ENCODE measurements at regions not wholly inside any gene's neighbourhood (a gene's known extent, or its start where the extent isn't known, plus 50 kb on each side); places are given as distances from the start of the nearest gene placed in this dataset.

DNA sequence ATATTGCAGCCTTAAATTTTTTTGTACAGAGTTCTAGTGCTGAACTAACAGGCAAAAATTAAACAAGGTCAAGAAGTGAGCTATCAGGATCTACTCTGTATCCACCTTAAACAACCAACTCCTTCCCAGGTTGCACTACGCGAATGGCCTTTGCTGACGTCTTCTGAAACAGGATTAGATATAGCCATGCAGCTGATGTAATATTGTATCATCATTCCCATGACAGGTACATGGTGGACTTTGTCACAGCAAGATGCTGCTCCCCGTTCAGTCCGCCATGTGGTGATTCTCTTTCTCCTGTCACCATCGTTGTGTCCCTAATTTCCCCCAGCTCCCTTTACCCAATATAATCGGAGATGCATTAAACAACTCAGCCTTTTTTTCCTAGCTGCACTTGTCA, 328.9 kb downstream of the DEPDC1B start:
- Histone ChIP-seq H3K56ac (ENCODE audit: extremely low read depth, insufficient read depth, low read length) (no peak overlapping the region), H3K79me1 (ENCODE audit: low read depth in 1 of 2, low read length in 2 of 2) (no peaks in the 10 kb centered on the region), H3K27ac (ENCODE audit: insufficient read depth, low read length) (no peak overlapping the region), H4K91ac (ENCODE audit: insufficient read depth, low read depth, low read length) (no peak overlapping the region), H3K4ac (ENCODE audit: low read depth, low read length) (no peak overlapping the region), H3K4me1 (ENCODE audit: control insufficient read depth, insufficient read depth, low read length) (no peaks in the 10 kb centered on the region), H3K4me2 (ENCODE audit: low read depth, low read length) (no peak overlapping the region), H2BK5ac (ENCODE audit: low read depth, low read length, poor library complexity, severe bottlenecking) (no peak overlapping the region), H2AK9ac (replicated peaks; ENCODE audit: low read depth, low read length, poor library complexity) (no peak overlapping the region), H3K27me3 (ENCODE audit: control insufficient read depth, insufficient read depth, low read length) (no peaks in the 10 kb centered on the region), H2BK15ac (ENCODE audit: low read depth, low read length) (no peak overlapping the region), H4K8ac (ENCODE audit: low read depth in 2 of 2, low read length in 2 of 2) (no peak overlapping the region), H3K36me3 (ENCODE audit: control insufficient read depth, insufficient read depth, low read length) (no peaks in the 10 kb centered on the region), H2BK20ac (ENCODE audit: low read depth, low read length) (no peak overlapping the region), H3K4me3 (ENCODE audit: insufficient read depth, low read depth, low read length) (no peak overlapping the region), H2BK120ac (ENCODE audit: low read depth, low read length) (no peak overlapping the region), H2AFZ (replicated peaks; ENCODE audit: low read length, poor library complexity) (no peak overlapping the region), H2AK5ac (ENCODE audit: low read depth, low read length) (no peak overlapping the region), H4K5ac (ENCODE audit: low read depth, low read length) (no peak overlapping the region), H3K23ac (ENCODE audit: low read depth, low read length) (no peak overlapping the region), H3K9me3 (ENCODE audit: control insufficient read depth, insufficient read depth, low read length) (no peaks in the 10 kb centered on the region), H3K14ac (replicated peaks; ENCODE audit: low read depth, low read length) (no peak overlapping the region), H3K9ac (ENCODE audit: low read depth, low read length) (no peak overlapping the region), H4K20me1 (ENCODE audit: insufficient read depth, low read length) (no peaks in the 10 kb centered on the region), H3K18ac (ENCODE audit: low read depth, low read length) (no peak overlapping the region), H3K9me1 (ENCODE audit: insufficient read depth, low read length) (no peaks in the 10 kb centered on the region)
- no TSS peak for BruUV-seq (replicated peaks)
- WGBS, 2 experiments (ENCODE audit: extremely low coverage in 2 of 2, insufficient read length in 1 of 2), result 90% methylated on average over 2 of the region's 7 CpGs; no CpG with 5 or more reads in 1 of the 2 experiments
- DNase-seq, result no peak
- ChIA-PET POLR2A (ENCODE audit: unreplicated experiment) (no interaction called here), CTCF (interaction anchor here (0.9 kb wide), 1 partner anchor 93 kb away, joined by 3 read pairs; no protein-coding TSS in a partner anchor)
- intact Hi-C loops (cut with micrococcal nuclease), result no loop called here
- dilution Hi-C loops (cut with HindIII; ENCODE audit: low sequenced_read_pairs, unreplicated experiment), result no loop called here
- in situ Hi-C loops (cut with MboI; ENCODE audit: low sequenced_read_pairs), result no loop called here
- no peak for ATAC-seq (ENCODE audit: low read depth)
- TF ChIP-seq ELK1 (IDR thresholded peaks at IDR 0.05; ENCODE audit: borderline replicate concordance, low read depth, low read length) (no peak), USF2 (IDR thresholded peaks at IDR 0.05; ENCODE audit: low read depth, low read length) (no peak), NFE2L2 (IDR thresholded peaks at IDR 0.05; ENCODE audit: low read depth, low read length) (no peak), CTCF (conservative IDR thresholded peaks at IDR 0.05; ENCODE audit: low read depth, low read length) (no peak), CEBPB (IDR thresholded peaks at IDR 0.05; ENCODE audit: low read depth, low read length) (no peak), SMC3 (IDR thresholded peaks at IDR 0.05; ENCODE audit: low read depth, low read length) (no peak), MAZ (IDR thresholded peaks at IDR 0.05; ENCODE audit: borderline replicate concordance, low read depth, low read length) (no peak), POLR2A (IDR thresholded peaks at IDR 0.05; ENCODE audit: low read depth, low read length) (no peak), BHLHE40 (IDR thresholded peaks at IDR 0.05; ENCODE audit: low read depth, low read length) (no peak), RAD21 (IDR thresholded peaks at IDR 0.05; ENCODE audit: low read length) (no peak), MAFK (IDR thresholded peaks at IDR 0.05; ENCODE audit: low read depth, low read length) (no peak), RFX5 (IDR thresholded peaks at IDR 0.05; ENCODE audit: low read depth, low read length) (no peak), FOS (IDR thresholded peaks at IDR 0.05; ENCODE audit: low read depth, low read length) (no peak), RCOR1 (IDR thresholded peaks at IDR 0.05; ENCODE audit: insufficient replicate concordance, low read length) (no peak), CHD1 (IDR thresholded peaks at IDR 0.05; ENCODE audit: low read depth, low read length) (no peak)
